MM.1S (cell line): ENCODE measurements at regions not wholly inside any gene's neighbourhood (a gene's known extent, or its start where the extent isn't known, plus 50 kb on each side); places are given as distances from the start of the nearest gene placed in this dataset.

ENCODE experiments used
- DNase-seq: peaks from one replicate; pipeline ENCODE4 v3.0.0-alpha.2; 2015
- H2AFZ ChIP-seq: fragments of 300-600 bp; sonication (generic); 2 replicates; pipeline ENCODE4 v1.6.0; 2016; ENCODE audit warnings: antibody characterized with exemption, low read length
- H3F3A ChIP-seq: fragments of 300-600 bp; sonication (generic); 2 replicates; pipeline ENCODE4 v1.6.1; 2016; ENCODE audit warnings: mild to moderate bottlenecking, antibody characterized with exemption, low read length, moderate library complexity, mixed read lengths; ENCODE audit not compliant: insufficient read depth
- H3K27ac ChIP-seq: fragments of 300-600 bp; sonication (generic); 2 replicates; pipeline ENCODE4 v1.5.1; 2016; ENCODE audit warnings: mild to moderate bottlenecking, low read length
- H3K27me3 ChIP-seq: fragments of 300-600 bp; sonication (generic); replicated peaks from 2 replicates; pipeline ENCODE4 v1.6.0; 2016; ENCODE audit warnings: low read length; ENCODE audit not compliant: insufficient read depth
- H3K36me3 ChIP-seq: fragments of 300-600 bp; sonication (generic); replicated peaks from 2 replicates; pipeline ENCODE4 v1.6.1; 2016; ENCODE audit warnings: mild to moderate bottlenecking, low read length, mixed read lengths; ENCODE audit not compliant: insufficient read depth
- H3K4me1 ChIP-seq: fragments of 300-600 bp; sonication (generic); 2 replicates; pipeline ENCODE4 v1.6.1; 2016; ENCODE audit warnings: low read length, mixed read lengths
- H3K4me2 ChIP-seq: fragments of 300-600 bp; sonication (generic); 2 replicates; pipeline ENCODE4 v1.6.0; 2016; ENCODE audit warnings: low read depth, low read length
- H3K4me3 ChIP-seq: fragments of 300-600 bp; sonication (generic); 2 replicates; pipeline ENCODE4 v1.5.1; 2016; ENCODE audit warnings: low read length, mixed read lengths
- H3K79me2 ChIP-seq: fragments of 300-600 bp; sonication (generic); 2 replicates; pipeline ENCODE4 v1.6.1; 2016; ENCODE audit warnings: mixed run types, low read length, mixed read lengths
- H3K9ac ChIP-seq: fragments of 300-600 bp; sonication (generic); 2 replicates; pipeline ENCODE4 v1.6.1; 2016; ENCODE audit warnings: low read length, mixed read lengths
- H3K9me2 ChIP-seq: fragments of 300-600 bp; sonication (generic); replicated peaks from 2 replicates; pipeline ENCODE4 v1.6.1; 2016; ENCODE audit warnings: mild to moderate bottlenecking, low read length, mixed read lengths; ENCODE audit not compliant: insufficient read depth
- H3K9me3 ChIP-seq: fragments of 300-600 bp; sonication (generic); replicated peaks from 2 replicates; pipeline ENCODE4 v1.6.1; 2016; ENCODE audit warnings: mild to moderate bottlenecking, low read length, mixed read lengths; ENCODE audit not compliant: insufficient read depth
- H4K20me1 ChIP-seq: fragments of 300-600 bp; sonication (generic); 2 replicates; pipeline ENCODE4 v1.6.1; 2016; ENCODE audit warnings: mild to moderate bottlenecking, low read length, moderate library complexity, mixed read lengths; ENCODE audit not compliant: insufficient read depth
- CTCF ChIP-seq: fragments of 300-600 bp; sonication (generic); IDR thresholded peaks from 2 replicates; pipeline ENCODE4 v1.5.1; 2016; ENCODE audit warnings: antibody characterized with exemption, low read length, mixed read lengths
- EZH2 ChIP-seq: fragments of 300-600 bp; sonication (generic); optimal IDR thresholded peaks from 2 replicates; pipeline ENCODE3; 2017; ENCODE audit warnings: low read depth, mild to moderate bottlenecking, antibody characterized with exemption, low read length, mixed read lengths
- EZH2phosphoT487 ChIP-seq: fragments of 300-600 bp; sonication (generic); IDR thresholded peaks from 2 replicates; pipeline ENCODE4 v1.6.1; 2018; ENCODE audit warnings: antibody characterized with exemption, low read length

GRCh38 chr6:101326411-101326810, 67.1 kb upstream of the GRIK2 start:
- H3K9me2 ChIP-seq = no peaks in the 10 kb centered on the region
- H3K4me2 ChIP-seq = no peak overlapping the region
- H3K36me3 ChIP-seq = no peaks in the 10 kb centered on the region
- H3K9ac ChIP-seq = no peak overlapping the region
- no peak overlapping the region for H2AFZ ChIP-seq
- no peaks in the 10 kb centered on the region for H3K79me2 ChIP-seq
- H3F3A ChIP-seq = no peaks in the 10 kb centered on the region
- no peak overlapping the region for H3K27ac ChIP-seq
- no peaks in the 10 kb centered on the region for H4K20me1 ChIP-seq
- DNase-seq = no peak
- no peaks in the 10 kb centered on the region for H3K27me3 ChIP-seq
- no peaks in the 10 kb centered on the region for H3K9me3 ChIP-seq
- H3K4me3 ChIP-seq = no peak overlapping the region
- H3K4me1 ChIP-seq = no peaks in the 10 kb centered on the region
- no peak for TF ChIP-seq CTCF
- TF ChIP-seq EZH2 = no peak
- TF ChIP-seq EZH2phosphoT487 = no peak

- H3K79me2 ChIP-seq = no peaks in the 10 kb centered on the region
- no peaks in the 10 kb centered on the region for H3K27me3 ChIP-seq
- H3K4me1 ChIP-seq = no peaks in the 10 kb centered on the region
- H3K4me3 ChIP-seq = no peak overlapping the region
- H3K9me2 ChIP-seq = no peaks in the 10 kb centered on the region
- H2AFZ ChIP-seq = no peak overlapping the region
- no peak overlapping the region for H3K27ac ChIP-seq
- no peaks in the 10 kb centered on the region for H3K9me3 ChIP-seq
- no peaks in the 10 kb centered on the region for H3F3A ChIP-seq
- no peaks in the 10 kb centered on the region for H4K20me1 ChIP-seq
- no peak for DNase-seq
- H3K36me3 ChIP-seq = no peaks in the 10 kb centered on the region
- TF ChIP-seq EZH2 = no peak
- H3K9ac ChIP-seq = no peak overlapping the region
- no peak overlapping the region for H3K4me2 ChIP-seq
Measured at GRCh38 chr6:101341926-101342325, 51.6 kb upstream of the GRIK2 start.
